ENCODE measurements at regions not wholly inside any gene's neighbourhood (a gene's known extent, or its start where the extent isn't known, plus 50 kb on each side); places are given as distances from the start of the nearest gene placed in this dataset.
"Not testable (repeated sequence)": the region's sequence is repeated elsewhere in the genome, so short reads cannot be mapped to it uniquely, and the experiment has no call there.

GRCh38 chr1:25021591-25022215 is 91.6 kb upstream of the RUNX3 start:
- DNase-seq (ENCODE audit: low spot score) = no peak

- DNase-seq (ENCODE audit: low spot score) = no peak
Observed at GRCh38 chr1:25020851-25021590, 90.9 kb upstream of the RUNX3 start.

- no peak for DNase-seq (ENCODE audit: low spot score)
Observed at GRCh38 chr1:25020173-25020845, 90.2 kb upstream of the RUNX3 start.

- no peak for DNase-seq (ENCODE audit: low spot score)
Observed at GRCh38 chr1:25019337-25020172, 89.5 kb upstream of the RUNX3 start.

GRCh38 chr1:25018943-25019336 is 88.9 kb upstream of the RUNX3 start:
- no peak for DNase-seq (ENCODE audit: low spot score)

GRCh38 chr1:25018110-25018735 is 88.1 kb upstream of the RUNX3 start:
- no peak for DNase-seq (ENCODE audit: low spot score)

- DNase-seq (ENCODE audit: low spot score) = peak; percentile 30
Observed at GRCh38 chr1:25017436-25018109, 87.5 kb upstream of the RUNX3 start.

GRCh38 chr1:25012966-25013962 is 83.2 kb upstream of the RUNX3 start:
- DNase-seq (ENCODE audit: low spot score) = no peak

- DNase-seq (ENCODE audit: low spot score) = no peak
Observed at GRCh38 chr1:25011943-25012638, 82.0 kb upstream of the RUNX3 start.

GRCh38 chr1:25011275-25011674 is 81.2 kb upstream of the RUNX3 start:
- no peak for DNase-seq (ENCODE audit: low spot score)

GRCh38 chr1:25009671-25010262 is 79.7 kb upstream of the RUNX3 start:
- DNase-seq (ENCODE audit: low spot score) = no peak

- no peak for DNase-seq (ENCODE audit: low spot score)
Observed at GRCh38 chr1:25008192-25008485, 78.1 kb upstream of the RUNX3 start.

- DNase-seq (ENCODE audit: low spot score) = not testable (repeated sequence)
Observed at GRCh38 chr1:25007390-25008191, 77.5 kb upstream of the RUNX3 start.

- DNase-seq (ENCODE audit: low spot score) = no peak
Observed at GRCh38 chr1:25006770-25007169, 76.7 kb upstream of the RUNX3 start.

- no peak for DNase-seq (ENCODE audit: low spot score)
Observed at GRCh38 chr1:25004355-25004754, 74.3 kb upstream of the RUNX3 start.

GRCh38 chr1:25003457-25004190 is 73.5 kb upstream of the RUNX3 start:
- DNase-seq (ENCODE audit: low spot score) = no peak

- DNase-seq (ENCODE audit: low spot score) = no peak
Observed at GRCh38 chr1:25003000-25003399, 72.9 kb upstream of the RUNX3 start.
